ENCODE measurements at regions not wholly inside any gene's neighbourhood (a gene's known extent, or its start where the extent isn't known, plus 50 kb on each side); places are given as distances from the start of the nearest gene placed in this dataset.

DNA sequence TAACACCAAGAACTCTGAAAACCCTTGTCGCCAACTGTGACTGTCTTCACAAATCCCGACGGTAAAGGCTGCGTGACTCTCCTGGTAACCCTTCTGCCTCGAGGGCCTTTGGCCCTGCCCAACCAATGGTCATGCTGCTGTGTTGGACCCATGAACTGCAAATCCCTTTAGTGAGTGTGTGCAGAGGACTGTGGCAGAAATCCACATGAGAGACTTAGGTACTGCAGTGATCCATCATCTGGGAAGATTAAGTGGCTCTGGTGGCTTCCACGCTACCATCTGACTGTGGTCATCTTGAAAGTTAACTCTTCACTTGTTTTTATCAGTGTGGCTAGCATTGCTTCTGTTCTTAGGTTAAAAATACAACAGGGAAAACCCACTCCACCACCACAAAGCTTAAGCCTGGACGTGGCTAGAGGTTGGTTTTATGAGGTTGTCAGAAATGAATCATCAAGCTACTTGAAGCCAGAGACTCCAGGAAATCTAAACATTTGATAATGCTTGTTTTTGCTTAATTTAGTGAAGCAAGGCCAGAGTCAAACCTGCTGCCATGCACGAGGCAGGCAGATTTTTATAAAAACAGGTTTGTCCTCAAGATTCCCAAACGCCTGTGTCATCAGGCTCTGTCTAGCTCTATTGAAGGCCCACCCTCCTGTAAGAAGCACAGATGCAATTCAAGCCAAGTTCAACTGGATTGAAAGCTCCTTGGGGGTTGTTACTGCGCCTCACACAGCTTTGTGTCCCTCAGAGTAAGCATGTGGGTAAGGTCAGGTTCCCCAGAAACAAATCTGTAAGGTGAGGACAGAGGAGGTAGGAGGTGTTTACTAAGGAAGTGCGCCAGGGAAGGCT is 52.7 kb upstream of the ERCC6L2 start:
- no peak for DNase-seq

DNA sequence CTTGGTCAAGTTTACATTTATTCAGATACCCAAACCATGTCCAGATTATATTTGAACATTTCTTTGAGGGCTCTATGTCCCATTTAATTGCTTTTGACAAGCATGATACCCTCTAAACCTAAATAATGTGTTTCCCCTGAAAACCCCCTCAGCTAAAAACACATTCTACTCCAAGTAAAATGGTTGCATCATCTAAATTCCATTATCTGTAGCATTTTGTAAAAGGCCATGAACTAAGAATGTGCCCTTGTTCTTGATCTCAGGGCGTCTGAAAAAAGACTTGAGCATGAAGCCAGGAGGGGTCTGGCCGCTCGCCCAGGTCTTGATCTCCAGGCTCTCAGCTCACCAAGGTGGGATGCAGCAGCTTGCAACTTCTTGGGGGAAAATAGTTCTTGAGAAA is 53.5 kb upstream of the ERCC6L2 start:
- no peak for DNase-seq

DNA sequence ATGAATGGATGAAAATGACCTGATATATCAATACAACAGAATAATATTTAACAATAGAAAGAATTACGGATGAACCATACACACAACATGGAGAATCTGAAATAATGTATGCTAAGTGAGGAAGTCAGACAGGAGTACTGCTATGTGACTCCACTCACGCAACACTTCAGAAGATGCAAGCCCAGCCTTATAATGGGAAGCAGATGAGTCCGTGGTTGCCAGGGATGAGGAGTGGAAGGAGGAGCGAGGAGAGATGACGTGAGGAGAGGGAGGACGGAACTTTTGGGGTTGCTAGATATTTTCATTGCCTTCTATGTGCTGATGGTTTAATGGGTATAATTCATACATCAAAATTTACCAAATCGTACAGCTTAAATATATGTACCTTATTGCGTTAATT is 55.4 kb upstream of the ERCC6L2 start:
- no peak for DNase-seq

DNA sequence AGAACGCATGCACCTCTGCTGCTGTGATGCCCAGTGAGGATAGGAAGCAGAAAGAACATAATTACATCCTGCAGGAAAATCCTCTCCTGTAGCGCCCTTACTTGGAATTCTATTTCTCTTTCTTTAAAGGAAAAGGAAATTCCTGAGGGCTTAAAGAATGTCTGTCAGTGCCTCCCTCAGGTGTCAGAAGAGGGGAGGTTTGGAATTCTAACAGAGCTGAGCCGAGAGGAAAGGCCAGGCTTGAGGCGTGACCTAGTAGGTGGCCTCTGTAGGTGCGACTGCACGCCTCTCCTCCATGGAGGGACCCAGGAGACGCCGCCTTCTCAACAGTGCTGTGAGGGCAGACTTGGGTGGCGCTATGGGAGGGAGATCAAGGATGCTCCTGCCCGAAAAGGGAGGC is 55.9 kb upstream of the ERCC6L2 start:
- DNase-seq, result no peak

DNA sequence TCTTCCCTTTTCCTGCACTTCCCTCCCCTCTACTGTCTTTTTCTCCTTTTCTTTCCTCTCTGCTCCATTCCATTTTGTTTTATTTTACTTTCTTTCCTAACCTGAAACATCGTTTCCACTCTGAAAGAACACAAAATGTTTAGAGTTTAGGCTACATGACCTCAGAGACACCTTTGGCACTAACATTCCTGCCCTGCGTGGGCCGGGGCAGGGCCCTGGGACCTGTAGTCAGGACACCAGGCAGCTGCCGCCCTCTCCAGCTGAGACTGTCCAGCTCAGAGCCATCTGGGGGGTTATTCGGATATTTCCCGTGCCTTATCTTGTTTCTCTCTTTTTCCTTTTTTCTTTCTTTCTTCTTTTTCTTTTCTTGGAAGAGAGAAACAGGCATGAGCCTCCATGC is 58.3 kb upstream of the ERCC6L2 start:
- DNase-seq, result no peak

DNA sequence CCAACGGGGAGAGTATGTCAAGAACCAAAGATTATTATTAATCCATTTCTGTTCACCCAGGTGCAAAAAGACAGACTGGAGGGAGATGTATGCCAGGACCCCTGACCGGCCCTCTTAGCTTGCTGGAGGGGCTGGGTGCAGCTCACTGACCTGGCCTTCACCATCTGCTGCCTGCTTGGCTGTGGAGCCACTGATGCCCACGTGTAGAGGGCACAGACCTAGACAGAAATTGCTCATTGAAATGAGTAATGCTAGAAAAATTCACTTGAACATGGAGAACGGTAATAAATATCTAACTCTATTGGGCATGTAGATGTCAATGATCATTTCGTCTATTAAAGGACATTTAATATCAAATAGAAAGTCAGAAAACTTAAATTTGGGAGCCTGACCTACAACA is 58.8 kb upstream of the ERCC6L2 start:
- DNase-seq, result no peak

DNA sequence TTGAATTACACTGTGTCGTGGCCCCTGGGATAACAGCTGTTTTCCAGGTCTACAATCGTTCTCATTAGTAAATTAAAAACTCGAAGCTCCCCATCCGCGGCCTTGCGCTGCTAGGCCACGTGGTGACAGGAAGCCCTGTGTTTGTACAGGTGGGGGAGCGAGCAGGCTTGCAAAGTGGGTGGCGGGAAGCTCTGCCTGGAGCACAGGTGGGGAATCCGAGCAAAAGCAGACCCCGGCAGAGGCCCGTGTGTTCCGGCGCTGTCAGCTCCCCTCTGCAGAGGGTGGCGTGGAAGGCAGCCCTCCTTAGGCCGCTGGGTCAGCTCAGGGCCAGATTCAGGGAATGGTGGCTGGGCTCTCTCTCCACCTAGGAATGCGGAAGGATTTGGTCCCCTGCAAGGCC is 59.5 kb upstream of the ERCC6L2 start:
- DNase-seq, result no peak

DNA sequence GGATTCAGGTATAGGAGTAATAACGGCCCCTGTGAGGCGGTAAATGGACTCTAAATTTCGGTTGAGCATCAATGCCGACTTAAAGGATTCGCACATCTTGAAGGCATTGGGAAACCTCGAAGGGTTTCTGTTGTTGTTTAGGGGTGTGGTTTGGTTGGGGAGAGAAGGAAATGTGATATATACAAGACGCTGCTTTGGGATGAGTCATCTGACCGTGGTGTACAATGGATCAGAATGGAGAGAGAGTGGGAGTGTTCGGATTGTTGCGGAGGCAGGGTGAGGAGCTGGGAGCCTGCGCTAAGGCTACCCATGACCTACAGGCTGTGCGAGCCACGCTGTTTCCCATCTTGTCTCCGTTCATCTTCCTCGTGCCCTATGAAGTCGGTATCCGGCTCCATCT is 60.4 kb upstream of the ERCC6L2 start:
- no peak for DNase-seq

DNA sequence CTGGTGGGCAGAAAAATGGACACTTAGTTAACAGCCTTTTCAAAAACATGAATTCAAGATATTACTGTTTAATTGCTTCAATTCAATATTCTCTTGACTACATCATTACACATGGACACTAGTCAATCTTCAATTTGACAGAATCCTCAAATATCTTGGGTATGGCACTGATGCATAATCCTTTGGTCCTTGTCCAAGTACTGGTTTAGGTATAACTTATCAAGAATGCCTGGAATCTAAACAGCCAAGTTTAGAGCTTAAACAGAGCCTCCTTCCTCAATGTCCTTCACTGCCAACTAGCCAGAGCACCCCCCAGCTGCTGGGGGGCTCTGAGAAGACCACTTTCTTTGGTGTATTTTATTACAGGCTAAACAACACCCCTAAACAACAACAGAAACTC is 61.6 kb upstream of the ERCC6L2 start:
- no peak for DNase-seq

DNA sequence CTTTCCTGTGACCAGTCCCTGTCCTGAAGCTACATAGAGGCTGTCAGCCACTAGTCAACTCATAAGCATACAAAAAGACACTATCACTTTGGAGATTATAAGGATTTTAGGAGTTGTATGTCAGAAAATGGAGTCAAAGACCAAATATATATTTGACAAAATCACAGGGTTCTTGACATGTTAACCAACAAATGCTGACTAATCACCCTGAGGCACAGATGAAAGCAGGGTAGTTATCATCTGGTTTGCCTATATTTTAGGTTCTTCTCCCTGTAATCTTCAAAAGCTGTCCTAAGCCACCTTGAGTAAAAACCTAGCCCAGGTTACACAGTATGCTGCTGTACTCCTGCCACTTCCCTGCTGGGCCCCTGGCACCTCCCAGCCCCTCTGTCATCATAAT is 64.7 kb upstream of the ERCC6L2 start:
- DNase-seq, result no peak

DNA sequence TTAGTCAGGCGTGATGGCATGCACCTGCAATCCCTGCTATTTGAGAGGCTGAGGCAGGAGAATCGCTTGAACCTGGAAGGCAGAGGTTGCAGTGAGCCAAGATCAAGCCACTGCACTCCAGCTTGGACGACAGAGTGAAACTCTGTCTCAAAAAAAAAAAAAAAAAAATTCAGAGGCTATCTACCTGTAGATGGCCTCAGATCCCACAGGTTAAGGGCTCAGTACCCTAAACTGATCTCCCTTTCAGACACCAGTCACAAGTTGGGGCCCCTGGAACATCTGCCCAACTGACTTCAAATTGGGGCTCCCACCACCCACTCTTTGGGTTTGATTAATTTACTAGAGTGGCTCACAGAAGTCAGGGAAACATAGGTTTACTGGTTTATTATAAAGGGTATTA is 65.4 kb upstream of the ERCC6L2 start:
- DNase-seq, result no peak

DNA sequence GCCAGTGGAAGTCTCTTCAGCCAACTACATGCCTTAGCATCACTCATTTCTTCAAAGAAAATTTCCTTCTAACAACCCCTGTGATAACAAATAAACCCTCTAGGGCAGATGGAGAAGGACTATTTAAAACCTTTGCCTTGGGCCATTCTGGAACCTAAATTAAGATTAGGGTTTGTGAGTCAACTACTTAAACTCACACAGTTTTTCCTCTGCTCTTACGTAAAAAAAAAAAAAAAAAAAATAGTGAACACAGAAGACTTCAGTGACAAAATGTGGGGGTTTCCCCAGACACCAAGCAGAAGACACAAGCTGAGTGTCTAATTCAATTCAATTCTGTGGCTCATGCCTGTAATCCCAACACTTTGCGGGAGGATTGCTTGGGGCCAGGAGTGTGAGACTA is 65.8 kb upstream of the ERCC6L2 start:
- no peak for DNase-seq

DNA sequence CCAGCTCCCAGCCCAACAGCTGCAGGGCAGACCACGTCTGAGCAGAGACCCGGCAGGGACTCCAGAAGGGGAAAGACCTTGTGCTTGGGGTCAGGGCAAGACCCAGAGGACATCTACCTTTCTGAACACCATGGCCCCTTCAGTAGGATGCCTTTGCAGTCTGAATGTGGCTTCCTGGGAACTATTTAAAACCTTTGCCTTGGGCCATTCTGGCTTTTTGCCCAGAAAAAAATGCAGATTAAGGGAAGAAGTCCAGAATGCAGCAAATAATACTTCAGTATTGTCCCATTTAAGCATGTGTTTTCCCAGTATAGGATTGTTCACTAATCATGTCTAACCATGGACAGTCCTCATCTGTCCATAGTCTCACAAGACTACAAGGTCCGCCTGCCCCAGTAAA is 67.5 kb upstream of the ERCC6L2 start:
- DNase-seq, result no peak

DNA sequence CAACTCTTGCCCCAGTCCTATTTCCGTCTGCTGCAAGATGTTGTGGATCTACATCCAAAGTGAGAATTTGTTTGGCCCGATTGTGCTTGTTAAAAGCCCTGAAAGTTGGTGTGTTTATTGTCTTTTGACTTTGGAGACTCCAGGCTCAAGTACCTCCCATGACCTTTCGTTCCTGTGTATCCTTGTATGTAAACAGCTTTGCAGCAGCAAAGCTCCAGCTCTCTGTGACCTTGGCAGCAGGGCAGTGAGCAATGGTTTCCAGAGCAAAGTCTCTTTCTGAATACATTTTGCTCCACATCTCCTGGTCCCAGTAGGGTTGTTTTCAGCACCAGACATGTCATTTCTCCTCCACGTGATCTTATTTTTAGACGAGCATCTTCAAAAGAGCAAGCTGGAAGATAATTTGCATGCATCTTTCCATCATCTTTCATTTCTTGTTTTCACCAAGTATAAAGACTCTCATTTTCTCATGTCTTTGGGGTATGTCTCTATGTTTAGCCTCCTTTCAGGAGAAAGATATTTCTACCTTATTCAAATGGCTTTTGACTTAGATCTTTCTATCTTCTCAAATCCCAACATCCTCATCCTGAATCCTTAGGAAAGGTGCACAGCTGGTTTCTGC is 68.1 kb upstream of the ERCC6L2 start:
- no peak for DNase-seq

DNA sequence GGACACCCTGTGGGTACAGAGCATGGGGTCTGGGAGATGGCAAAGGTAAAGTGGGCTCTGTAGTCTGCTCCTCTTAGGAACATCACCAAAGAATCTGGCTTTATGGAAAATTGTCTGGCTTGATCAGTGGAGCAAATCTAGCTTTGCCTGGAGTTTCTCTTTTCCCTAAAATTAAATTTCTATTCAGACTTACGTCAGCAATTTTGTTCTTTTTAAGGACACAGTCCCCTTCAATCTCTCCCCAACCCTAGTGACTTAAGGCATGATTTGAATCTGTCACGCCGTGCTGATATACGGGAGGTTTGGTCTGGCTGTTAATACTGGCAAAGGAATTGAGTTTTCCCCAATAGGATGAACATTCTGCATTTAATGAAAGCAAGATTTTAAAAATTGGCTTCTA is 72.3 kb upstream of the ERCC6L2 start:
- DNase-seq, result no peak

DNA sequence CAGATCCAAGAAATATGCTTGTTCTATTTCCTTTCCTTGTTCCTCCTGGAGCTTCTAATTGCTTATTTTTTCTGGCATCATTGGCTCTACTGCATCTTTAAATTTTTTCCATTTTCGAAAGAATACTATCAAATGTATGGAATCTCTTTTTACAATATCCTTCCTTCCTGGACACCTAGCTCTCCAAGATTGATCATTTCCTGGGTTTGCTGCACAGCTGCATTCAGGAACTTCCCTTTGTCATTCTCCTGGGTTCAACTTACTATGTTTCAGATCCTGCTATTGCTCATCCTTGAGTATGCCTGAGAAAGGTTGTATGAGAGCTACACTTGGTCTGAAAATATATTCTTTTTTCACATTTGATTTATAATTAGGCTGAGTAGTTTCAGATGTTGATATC is 73.7 kb upstream of the ERCC6L2 start:
- DNase-seq, result no peak

DNA sequence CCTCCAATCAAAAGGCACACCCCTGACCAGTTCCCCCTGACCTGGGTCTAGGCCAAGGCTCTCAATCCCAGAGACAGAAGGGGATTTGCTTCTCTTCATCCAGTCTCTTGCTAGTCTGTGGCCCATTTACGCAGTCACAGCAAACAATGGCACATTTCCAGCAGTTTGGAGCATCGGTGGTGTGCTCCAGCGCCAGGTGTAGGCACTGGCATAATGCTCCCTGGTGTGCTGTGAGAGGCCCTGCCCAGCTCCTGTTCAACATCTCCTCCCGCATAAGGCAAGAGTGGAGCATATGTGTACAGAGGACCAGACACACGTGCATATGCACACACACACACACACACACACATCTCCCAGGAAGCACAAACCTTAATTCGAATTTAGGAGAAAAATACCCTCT is 79.5 kb upstream of the ERCC6L2 start:
- no peak for DNase-seq

DNA sequence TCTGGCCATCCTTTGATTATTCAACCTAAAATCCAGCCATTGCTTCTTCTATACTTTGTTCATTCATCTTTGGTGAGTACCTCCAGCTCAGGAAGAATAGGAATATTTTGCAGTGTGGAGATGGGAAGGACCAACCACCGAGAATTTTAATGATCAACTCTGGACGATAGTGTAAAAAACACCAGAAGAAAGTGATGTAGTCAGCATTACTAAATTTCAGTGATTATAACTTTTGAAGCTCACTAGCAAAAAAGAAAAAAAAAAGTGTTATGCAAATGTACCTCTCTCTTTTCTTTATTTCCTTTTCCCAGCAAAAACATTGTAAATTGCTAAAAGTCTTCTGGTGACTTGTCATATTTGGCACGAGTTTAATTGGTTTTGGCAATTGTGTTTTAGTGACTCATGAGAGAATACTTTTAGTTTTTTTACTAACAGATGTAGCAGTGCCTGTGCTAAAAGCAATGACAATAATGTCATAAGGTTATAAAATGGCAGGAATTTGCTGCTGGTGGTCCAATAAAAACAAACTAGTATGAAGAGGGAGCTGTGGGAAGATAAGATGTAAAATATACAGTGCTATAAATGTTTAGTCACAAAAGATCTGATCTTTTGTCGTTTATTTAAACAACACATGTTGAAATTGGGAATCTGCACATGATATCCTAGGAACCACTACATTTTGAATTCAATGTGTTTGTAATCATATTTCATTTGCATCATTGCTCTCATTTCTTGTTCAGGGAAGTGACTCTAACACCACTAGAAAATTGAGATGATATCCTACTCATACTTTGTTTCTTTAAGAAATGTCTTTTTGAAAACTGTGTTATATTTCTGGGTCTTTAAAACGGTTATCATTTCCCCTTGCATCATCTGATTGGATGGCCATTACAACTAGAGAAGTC is 81.3 kb upstream of the ERCC6L2 start:
- no peak for DNase-seq

DNA sequence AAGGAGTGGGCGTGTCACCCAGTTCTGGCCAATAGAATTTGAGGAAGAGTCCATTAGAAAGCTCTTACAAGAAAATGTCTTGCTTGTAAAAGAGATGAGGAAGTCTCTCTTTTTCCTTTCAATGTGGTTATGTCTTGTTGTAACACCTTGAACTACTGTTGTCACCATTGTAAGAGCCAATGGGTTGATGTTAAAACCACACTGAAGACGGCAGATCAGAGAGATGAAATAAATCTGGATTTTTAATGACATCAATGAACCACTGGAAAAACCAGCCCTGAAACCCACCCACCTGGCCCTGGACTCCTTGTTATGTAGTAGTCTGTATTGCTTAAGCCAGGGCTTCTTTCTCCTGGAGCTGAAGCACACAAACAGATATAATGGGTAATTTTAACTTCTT is 83.8 kb upstream of the ERCC6L2 start:
- DNase-seq, result no peak

DNA sequence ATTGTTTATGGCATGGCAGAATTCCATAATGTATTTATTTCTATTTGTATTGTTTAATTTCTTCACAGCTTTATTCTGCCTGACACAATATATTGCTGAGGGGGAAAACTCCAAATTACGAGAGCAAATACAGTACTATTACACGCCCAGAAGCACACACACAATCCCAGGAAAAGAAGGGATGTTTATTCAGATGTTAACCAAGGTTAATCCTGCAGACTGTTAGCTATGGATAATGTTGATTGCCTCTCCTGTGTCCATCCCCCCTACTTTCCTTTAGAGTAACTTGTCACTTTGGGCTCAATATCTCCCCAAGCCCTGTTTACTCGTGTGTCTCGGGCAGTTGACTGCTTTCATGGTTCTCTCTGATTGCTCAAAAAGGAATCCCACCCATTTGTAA is 84.2 kb upstream of the ERCC6L2 start:
- DNase-seq, result no peak

DNA sequence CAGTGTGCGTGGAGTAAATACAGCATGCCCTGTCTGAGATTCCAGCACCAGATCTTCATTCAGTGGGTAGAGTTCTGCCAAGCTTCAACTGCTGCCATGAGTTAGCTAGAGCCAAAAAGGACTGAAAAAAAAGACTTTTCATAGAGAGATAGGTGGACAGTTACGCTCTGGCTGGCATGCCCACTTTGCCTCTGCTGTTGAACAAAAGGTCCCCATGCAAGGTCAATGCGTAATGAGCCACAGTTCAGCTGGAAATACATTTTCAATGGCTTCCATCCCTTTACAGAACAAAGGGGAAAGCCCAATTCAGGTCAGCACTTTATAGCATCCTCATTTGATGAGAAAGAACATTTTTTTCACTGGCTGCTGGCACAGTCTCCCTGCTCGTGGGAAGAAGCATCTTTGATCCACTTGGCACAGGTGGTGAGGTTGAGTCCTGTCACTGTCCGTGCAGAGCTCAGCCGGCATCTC is 86.9 kb upstream of the ERCC6L2 start:
- no peak for DNase-seq

DNA sequence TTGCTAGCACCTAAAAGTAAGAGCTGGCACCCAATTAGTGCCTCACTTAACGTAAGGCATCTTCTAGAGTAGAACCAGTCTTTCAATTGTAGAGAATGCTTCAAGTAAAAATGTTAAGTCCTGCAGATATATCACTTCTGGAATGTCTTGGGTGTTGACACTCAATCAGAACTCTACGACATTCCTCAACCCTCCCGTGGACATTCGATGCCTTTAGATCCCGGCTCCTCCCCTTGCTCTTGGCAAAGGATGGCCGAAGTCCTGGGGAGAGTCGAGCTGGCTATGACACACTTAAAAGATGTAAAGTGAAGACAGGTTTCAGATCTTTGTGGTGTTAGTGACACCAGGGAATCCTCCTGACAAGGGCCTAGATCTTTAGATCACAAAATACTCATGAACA is 87.5 kb upstream of the ERCC6L2 start:
- DNase-seq, result no peak

DNA sequence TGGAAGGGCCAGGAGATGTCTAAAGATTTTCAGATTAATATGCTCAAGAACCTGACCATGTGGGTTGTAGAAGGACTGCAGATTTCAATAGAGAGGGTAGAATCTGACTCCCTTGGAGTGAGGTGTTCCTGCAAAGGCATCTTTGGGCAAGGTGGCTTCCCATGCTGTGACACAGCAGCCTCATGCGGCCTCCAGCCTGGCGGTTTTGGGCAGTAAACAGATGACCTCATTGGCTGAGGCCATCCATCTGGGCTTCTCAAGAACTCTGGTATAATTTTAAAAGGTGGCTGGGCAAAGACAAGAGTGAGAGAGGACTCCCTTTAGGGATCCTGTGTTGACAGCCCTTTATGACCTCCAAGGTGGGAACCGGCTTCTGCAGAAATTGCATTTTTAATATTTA is 90.3 kb upstream of the ERCC6L2 start:
- no peak for DNase-seq

DNA sequence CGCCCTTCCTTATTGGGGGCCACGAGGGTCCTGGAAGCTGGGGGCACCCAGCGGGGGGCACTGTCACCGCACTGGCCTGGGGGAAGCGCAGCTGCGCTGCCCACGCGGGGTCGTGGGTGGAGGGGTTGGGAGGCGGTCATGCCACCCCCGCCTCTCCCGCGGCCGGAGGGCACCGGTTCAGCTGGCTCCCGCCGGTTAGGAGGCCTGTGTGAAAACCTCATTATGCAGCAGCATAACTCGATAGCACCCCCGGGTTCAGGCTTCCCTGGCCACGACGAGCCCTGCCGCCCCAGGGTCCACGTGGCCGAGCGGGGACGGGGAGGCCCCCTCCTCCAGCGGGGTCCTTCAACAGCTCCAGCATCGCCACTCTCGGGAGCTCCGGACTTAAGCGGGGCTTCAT is 91.2 kb upstream of the ERCC6L2 start:
- DNase-seq, result no peak

Measured in CD4-positive, alpha-beta T cell treated with Interleukin-4 for 1 hour (primary cell).